ENCODE measurements at regions not wholly inside any gene's neighbourhood (a gene's known extent, or its start where the extent isn't known, plus 50 kb on each side); places are given as distances from the start of the nearest gene placed in this dataset.

- TF ChIP-seq EP300 (IDR thresholded peaks at IDR 0.05) (no peak), POLR2A (IDR thresholded peaks at IDR 0.05) (no peak), POLR2AphosphoS5 (IDR thresholded peaks at IDR 0.05) (no peak)
- TF ChIP-seq, protein P1, sequence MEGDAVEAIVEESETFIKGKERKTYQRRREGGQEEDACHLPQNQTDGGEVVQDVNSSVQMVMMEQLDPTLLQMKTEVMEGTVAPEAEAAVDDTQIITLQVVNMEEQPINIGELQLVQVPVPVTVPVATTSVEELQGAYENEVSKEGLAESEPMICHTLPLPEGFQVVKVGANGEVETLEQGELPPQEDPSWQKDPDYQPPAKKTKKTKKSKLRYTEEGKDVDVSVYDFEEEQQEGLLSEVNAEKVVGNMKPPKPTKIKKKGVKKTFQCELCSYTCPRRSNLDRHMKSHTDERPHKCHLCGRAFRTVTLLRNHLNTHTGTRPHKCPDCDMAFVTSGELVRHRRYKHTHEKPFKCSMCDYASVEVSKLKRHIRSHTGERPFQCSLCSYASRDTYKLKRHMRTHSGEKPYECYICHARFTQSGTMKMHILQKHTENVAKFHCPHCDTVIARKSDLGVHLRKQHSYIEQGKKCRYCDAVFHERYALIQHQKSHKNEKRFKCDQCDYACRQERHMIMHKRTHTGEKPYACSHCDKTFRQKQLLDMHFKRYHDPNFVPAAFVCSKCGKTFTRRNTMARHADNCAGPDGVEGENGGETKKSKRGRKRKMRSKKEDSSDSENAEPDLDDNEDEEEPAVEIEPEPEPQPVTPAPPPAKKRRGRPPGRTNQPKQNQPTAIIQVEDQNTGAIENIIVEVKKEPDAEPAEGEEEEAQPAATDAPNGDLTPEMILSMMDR (IDR thresholded peaks at IDR 0.05): no peak
Observed at GRCh38 chr3:73791356-73791755, 166.6 kb upstream of the PDZRN3 start.

All from stomach (tissue), 4 donors.